PC-3 (cell line): ENCODE measurements at regions not wholly inside any gene's neighbourhood (a gene's known extent, or its start where the extent isn't known, plus 50 kb on each side); places are given as distances from the start of the nearest gene placed in this dataset.

Experiments used
- ATAC-seq: fragments of 200-7000 bp; cut with Tn5 transposase; 2 replicates; pipeline ENCODE4 v1.9.1; 2020; ENCODE audit warnings: mild to moderate bottlenecking, moderate library complexity
- BruUV-seq: library from RNA; stranded (reverse); fragments of 400-500 nt; replicated peaks from 2 replicates; lab custom pipeline; 2021; lab: Mats Ljungman, UMichigan
- CTCF ChIA-PET: fragments of 300-600 bp; sonication (Branson Sonifier 250); formaldehyde crosslinking; loops from one replicate; lab custom pipeline; 2022; ENCODE audit warnings: antibody characterized with exemption; lab: Charles Lee
- POLR2A ChIA-PET: fragments of 300-600 bp; sonication (Branson Sonifier 250); formaldehyde crosslinking; loops from one replicate; lab custom pipeline; 2022; ENCODE audit warnings: antibody characterized with exemption; ENCODE audit not compliant: unreplicated experiment; lab: Charles Lee
- DNase-seq: peaks from one replicate; pipeline ENCODE4 v3.0.0-alpha.2; 2015
- H2AFZ ChIP-seq: fragments of 300-600 bp; sonication (generic); 2 replicates; pipeline ENCODE4 v1.6.0; 2016; ENCODE audit warnings: antibody characterized with exemption, low read length
- H3F3A ChIP-seq: fragments of 300-600 bp; sonication (generic); one replicate; pipeline ENCODE4 v1.6.0; 2017; ENCODE audit warnings: antibody characterized with exemption, low read length, control low read depth, mild to moderate bottlenecking; ENCODE audit not compliant: unreplicated experiment
- H3K27ac ChIP-seq: fragments of 300-600 bp; sonication (generic); 2 replicates; pipeline ENCODE4 v1.5.1; 2016; ENCODE audit warnings: mild to moderate bottlenecking, low read length
- H3K27me3 ChIP-seq: fragments of 300-600 bp; sonication (generic); 2 replicates; pipeline ENCODE4 v1.6.1; 2016; ENCODE audit warnings: low read length, mixed read lengths
- H3K36me3 ChIP-seq: fragments of 300-600 bp; sonication (generic); 2 replicates; pipeline ENCODE4 v1.6.1; 2016; ENCODE audit warnings: low read depth, mixed run types, low read length, mixed read lengths
- H3K4me1 ChIP-seq: fragments of 300-600 bp; sonication (generic); 2 replicates; pipeline ENCODE4 v1.5.1; 2016; ENCODE audit warnings: low read length; ENCODE audit not compliant: insufficient read depth
- H3K4me2 ChIP-seq: fragments of 300-600 bp; sonication (generic); 2 replicates; pipeline ENCODE4 v1.6.0; 2016; ENCODE audit warnings: low read length
- H3K4me3 ChIP-seq: fragments of 300-600 bp; sonication (generic); 2 replicates; pipeline ENCODE4 v1.5.1; 2016; ENCODE audit warnings: mild to moderate bottlenecking, low read length, mixed read lengths
- H3K79me2 ChIP-seq: fragments of 300-600 bp; sonication (generic); 2 replicates; pipeline ENCODE4 v1.6.1; 2017; ENCODE audit warnings: low read length, mixed read lengths
- H3K9ac ChIP-seq: fragments of 300-600 bp; sonication (generic); 2 replicates; pipeline ENCODE4 v1.6.0; 2016; ENCODE audit warnings: mild to moderate bottlenecking, low read length
- H3K9me2 ChIP-seq: fragments of 300-600 bp; sonication (generic); replicated peaks from 2 replicates; pipeline ENCODE4 v1.6.1; 2016; ENCODE audit warnings: mixed run types, low read length, mixed read lengths
- H3K9me3 ChIP-seq: fragments of 300-600 bp; sonication (generic); 2 replicates; pipeline ENCODE4 v1.6.1; 2016; ENCODE audit warnings: low read length, mixed read lengths
- H4K20me1 ChIP-seq: fragments of 300-600 bp; sonication (generic); 2 replicates; pipeline ENCODE4 v1.6.1; 2016; ENCODE audit warnings: low read length, mixed read lengths
- EZH2 ChIP-seq: fragments of 300-600 bp; sonication (generic); IDR thresholded peaks from one replicate; pipeline ENCODE4 v1.6.1; 2017; ENCODE audit warnings: antibody characterized with exemption, mild to moderate bottlenecking, low read length; ENCODE audit not compliant: unreplicated experiment
- EZH2phosphoT487 ChIP-seq: fragments of 300-600 bp; sonication (generic); IDR thresholded peaks from 2 replicates; pipeline ENCODE4 v1.6.1; 2018; ENCODE audit warnings: mild to moderate bottlenecking, antibody characterized with exemption, low read length, borderline replicate concordance
- intact Hi-C: fragments of 100-400 bp; cut with micrococcal nuclease; formaldehyde crosslinking; loops from 2 replicates; pipeline ENCODE4 v1.9.0; 2023
- TF ChIP-seq, protein P1 (sequence below): fragments of 300-600 bp; sonication (generic); conservative IDR thresholded peaks from 2 replicates; pipeline ENCODE4 v1.5.1; 2017; ENCODE audit warnings: antibody characterized with exemption, low read depth, mild to moderate bottlenecking, low read length

DNA sequence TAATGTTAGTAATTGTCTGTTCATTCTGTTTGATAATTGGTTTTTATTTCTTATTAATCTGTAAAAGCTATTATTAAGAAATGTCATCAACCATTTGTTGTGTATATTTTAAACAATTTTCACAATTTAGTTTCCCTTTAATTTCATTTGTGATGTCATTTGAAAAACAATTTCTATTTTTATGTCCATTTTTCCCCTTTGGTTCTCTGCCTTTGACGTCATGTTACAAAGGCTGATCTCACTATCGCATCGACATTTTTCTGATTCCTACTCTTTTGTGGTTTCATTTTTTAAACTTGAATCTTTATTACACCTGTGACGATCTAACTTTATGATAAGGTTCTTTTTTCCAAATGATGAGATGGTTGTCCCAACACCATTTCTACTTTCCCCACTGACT, 191.0 kb upstream of the ZNF507 start:
- DNase-seq (no peak), ATAC-seq (no peak)
- Histone ChIP-seq H3K27me3 (no peaks in the 10 kb centered on the region), H4K20me1 (no peaks in the 10 kb centered on the region), H2AFZ (no peak overlapping the region), H3K9me3 (no peaks in the 10 kb centered on the region), H3K9ac (no peak overlapping the region), H3K9me2 (no peaks in the 10 kb centered on the region), H3K27ac (no peak overlapping the region), H3K4me2 (no peak overlapping the region), H3K79me2 (no peaks in the 10 kb centered on the region), H3K36me3 (no peaks in the 10 kb centered on the region), H3K4me1 (no peaks in the 10 kb centered on the region), H3F3A (no peaks in the 10 kb centered on the region), H3K4me3 (no peak overlapping the region)
- intact Hi-C loops = no loop called here
- no TSS peak for BruUV-seq
- TF ChIP-seq, protein P1, sequence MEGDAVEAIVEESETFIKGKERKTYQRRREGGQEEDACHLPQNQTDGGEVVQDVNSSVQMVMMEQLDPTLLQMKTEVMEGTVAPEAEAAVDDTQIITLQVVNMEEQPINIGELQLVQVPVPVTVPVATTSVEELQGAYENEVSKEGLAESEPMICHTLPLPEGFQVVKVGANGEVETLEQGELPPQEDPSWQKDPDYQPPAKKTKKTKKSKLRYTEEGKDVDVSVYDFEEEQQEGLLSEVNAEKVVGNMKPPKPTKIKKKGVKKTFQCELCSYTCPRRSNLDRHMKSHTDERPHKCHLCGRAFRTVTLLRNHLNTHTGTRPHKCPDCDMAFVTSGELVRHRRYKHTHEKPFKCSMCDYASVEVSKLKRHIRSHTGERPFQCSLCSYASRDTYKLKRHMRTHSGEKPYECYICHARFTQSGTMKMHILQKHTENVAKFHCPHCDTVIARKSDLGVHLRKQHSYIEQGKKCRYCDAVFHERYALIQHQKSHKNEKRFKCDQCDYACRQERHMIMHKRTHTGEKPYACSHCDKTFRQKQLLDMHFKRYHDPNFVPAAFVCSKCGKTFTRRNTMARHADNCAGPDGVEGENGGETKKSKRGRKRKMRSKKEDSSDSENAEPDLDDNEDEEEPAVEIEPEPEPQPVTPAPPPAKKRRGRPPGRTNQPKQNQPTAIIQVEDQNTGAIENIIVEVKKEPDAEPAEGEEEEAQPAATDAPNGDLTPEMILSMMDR = no peak
- POLR2A ChIA-PET = no interaction called here
- CTCF ChIA-PET = no interaction called here

DNA sequence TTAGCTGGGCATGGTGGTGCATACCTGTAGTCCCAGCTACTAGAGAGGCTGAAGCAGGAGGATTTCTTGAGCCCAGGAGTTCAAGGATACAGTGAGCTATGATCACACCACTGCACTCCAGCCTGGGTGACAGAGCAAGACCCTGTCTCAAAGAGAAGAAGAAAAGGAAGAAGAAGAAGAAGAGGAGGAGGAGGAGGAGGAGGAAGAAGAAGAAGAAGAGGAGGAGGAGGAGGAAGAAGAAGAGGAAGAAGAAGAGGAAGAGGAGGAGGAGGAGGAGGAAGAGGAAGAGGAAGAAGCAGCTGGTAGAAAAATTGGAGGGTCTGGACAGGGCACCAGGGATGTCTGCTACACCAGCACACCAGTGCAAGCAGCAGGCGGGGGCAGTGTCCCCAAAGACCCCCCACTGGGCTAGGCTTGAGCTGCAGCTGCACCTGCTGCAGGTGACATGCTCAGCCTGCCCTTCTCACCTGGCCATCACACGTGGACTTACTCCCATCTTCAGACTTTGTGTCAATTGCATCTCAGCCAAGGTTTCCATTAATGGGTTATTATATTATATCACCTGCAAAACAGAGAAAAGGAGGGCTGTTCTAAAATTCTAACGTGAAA, 180.9 kb upstream of the ZNF507 start:
- Histone ChIP-seq H3K9me2 (no peaks in the 10 kb centered on the region), H3K9me3 (no peaks in the 10 kb centered on the region), H3K79me2 (no peaks in the 10 kb centered on the region), H4K20me1 (no peaks in the 10 kb centered on the region), H3F3A (no peaks in the 10 kb centered on the region), H3K27me3 (no peaks in the 10 kb centered on the region), H3K27ac (no peak overlapping the region), H3K36me3 (no peaks in the 10 kb centered on the region), H3K9ac (no peak overlapping the region), H3K4me1 (no peaks in the 10 kb centered on the region), H3K4me2 (no peak overlapping the region), H2AFZ (no peak overlapping the region), H3K4me3 (no peak overlapping the region)
- CTCF ChIA-PET = no interaction called here
- TF ChIP-seq, protein P1 = no peak
- TF ChIP-seq EZH2phosphoT487 (no peak), EZH2 (no peak)
- DNase-seq = no peak
- intact Hi-C loops = no loop called here
- ATAC-seq = no peak
- POLR2A ChIA-PET = no interaction called here
- BruUV-seq = no TSS peak

DNA sequence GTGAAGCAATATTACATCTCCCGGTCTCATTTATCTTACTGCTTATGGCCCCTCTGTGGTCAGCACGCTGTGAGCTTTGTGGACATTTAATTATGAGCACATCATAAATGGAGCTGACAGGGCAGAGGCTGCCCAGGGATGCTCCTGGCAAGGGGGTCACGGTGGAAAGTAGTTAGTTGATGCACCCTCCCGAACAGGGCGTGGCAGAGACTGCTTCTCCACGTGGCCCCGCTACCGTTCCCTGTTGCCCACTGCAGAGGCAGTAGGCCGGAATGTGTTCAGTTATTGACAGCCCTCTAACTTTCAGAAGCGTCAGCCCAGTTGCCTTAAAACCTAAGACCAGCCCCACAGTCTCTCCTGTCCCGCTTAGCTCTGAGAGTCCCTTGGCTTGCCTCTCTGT, 180.3 kb upstream of the ZNF507 start:
- Histone ChIP-seq H2AFZ (no peak overlapping the region), H3F3A (no peaks in the 10 kb centered on the region), H3K9ac (no peak overlapping the region), H3K27me3 (no peaks in the 10 kb centered on the region), H3K36me3 (no peaks in the 10 kb centered on the region), H3K9me2 (no peaks in the 10 kb centered on the region), H3K79me2 (no peaks in the 10 kb centered on the region), H3K27ac (no peak overlapping the region), H3K9me3 (no peaks in the 10 kb centered on the region), H3K4me2 (no peak overlapping the region), H4K20me1 (no peaks in the 10 kb centered on the region), H3K4me3 (no peak overlapping the region), H3K4me1 (no peaks in the 10 kb centered on the region)
- ATAC-seq = no peak
- BruUV-seq = no TSS peak
- ChIA-PET CTCF (no interaction called here), POLR2A (no interaction called here)
- TF ChIP-seq, protein P1 = no peak
- no peak for TF ChIP-seq EZH2
- TF ChIP-seq EZH2phosphoT487 = no peak
- intact Hi-C loops = no loop called here
- DNase-seq = no peak
